ENCODE measurements at regions not wholly inside any gene's neighbourhood (a gene's known extent, or its start where the extent isn't known, plus 50 kb on each side); places are given as distances from the start of the nearest gene placed in this dataset.

DNA sequence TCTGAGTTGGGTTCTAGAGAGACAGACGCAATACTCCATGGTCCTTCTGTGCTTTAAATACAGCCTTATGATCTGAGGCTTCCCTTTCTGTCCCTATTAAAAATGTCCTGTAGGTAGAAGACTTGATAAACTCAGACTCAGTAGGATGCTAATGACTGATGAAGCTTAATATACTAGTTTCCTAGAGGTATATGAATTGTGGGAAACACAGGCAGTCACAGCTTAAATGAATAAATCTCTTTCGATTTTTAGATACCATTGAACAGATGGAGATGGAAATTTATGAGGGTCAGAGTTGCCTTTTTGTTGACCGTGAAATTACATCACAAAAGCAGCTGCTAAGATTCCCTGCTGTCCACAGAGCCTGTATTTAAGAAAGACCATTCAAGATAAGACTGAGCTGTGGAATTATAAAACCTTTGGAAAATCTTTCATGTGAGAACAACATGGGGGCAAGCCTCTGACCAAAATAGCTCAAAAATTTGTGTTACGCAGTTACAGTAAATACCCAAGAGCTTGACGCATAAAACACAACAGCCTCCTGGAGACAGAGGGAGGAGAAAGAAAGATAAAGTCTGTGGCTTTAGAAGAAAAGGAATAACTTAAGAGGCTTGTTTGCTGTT is 172.3 kb downstream of the AASDHPPT start:
- H3K27me3 ChIP-seq (ENCODE audit: insufficient read depth, low read length) = no peaks in the 10 kb centered on the region
- peak overlapping the region; percentile 72 to 97 (median 95); a peak in 6 of 7 replicates for H3K27ac Mint-ChIP-seq

More for the DNA sequence above, 172.3 kb downstream of the AASDHPPT start:
- Histone ChIP-seq H3K79me2 (ENCODE audit: insufficient read depth, low read length) (no peaks in the 10 kb centered on the region), H4K20me1 (ENCODE audit: control insufficient read depth, insufficient read depth, insufficient read length) (no peaks in the 10 kb centered on the region), H3K56ac (ENCODE audit: insufficient read length, low read depth, low read length) (no peak overlapping the region), H3K18ac (ENCODE audit: insufficient read length, low read depth, low read length) (no peak overlapping the region), H3K79me1 (ENCODE audit: insufficient read depth, low read depth, low read length, poor library complexity, severe bottlenecking) (no peaks in the 10 kb centered on the region), H4K91ac (ENCODE audit: insufficient read length, low read depth, low read length) (no peak overlapping the region), H3K27ac (ENCODE audit: insufficient read length, low read depth, low read length) (no peak overlapping the region), H2BK15ac (ENCODE audit: low read depth, low read length) (no peak overlapping the region), H3K4me1 (ENCODE audit: insufficient read depth, low read length) (no peaks in the 10 kb centered on the region; the same call in 1 of the 2 replicates), H2AFZ (ENCODE audit: low read length) (peak overlapping the region; percentile 66), H2BK5ac (ENCODE audit: insufficient read length, low read length) (no peak overlapping the region), H2BK20ac (ENCODE audit: low read depth, low read length, poor library complexity, severe bottlenecking) (no peak overlapping the region), H3K23ac (ENCODE audit: insufficient read length, low read depth, low read length) (no peak overlapping the region), H3K9me3 (ENCODE audit: control insufficient read depth, low read depth, low read length) (peaks cover 13% of the 10 kb centered on the region), H4K5ac (ENCODE audit: insufficient read length, low read depth, low read length) (no peak overlapping the region), H4K8ac (replicated peaks; ENCODE audit: insufficient read length, low read depth, low read length) (no peak overlapping the region), H3K9ac (ENCODE audit: extremely low read depth, insufficient read length, low read length) (no peak overlapping the region), H3K14ac (ENCODE audit: insufficient read depth, low read length) (no peak overlapping the region), H3K4ac (ENCODE audit: low read depth, low read length) (no peak overlapping the region), H2AK5ac (ENCODE audit: insufficient read length, low read length) (no peak overlapping the region), H3K4me2 (ENCODE audit: insufficient read depth, insufficient read length, low read length) (no peak overlapping the region), H3K23me2 (ENCODE audit: insufficient read length, low read depth, low read length, poor library complexity, severe bottlenecking) (no peaks in the 10 kb centered on the region), H2BK120ac (ENCODE audit: low read depth, low read length, poor library complexity, severe bottlenecking) (no peak overlapping the region), H2BK12ac (ENCODE audit: insufficient read length, low read depth, low read length) (no peak overlapping the region), H3T11ph (ENCODE audit: low read length) (no peak overlapping the region)
- H3K4me3 Mint-ChIP-seq = no peak overlapping the region
- H3K9me3 Mint-ChIP-seq = peaks cover 24 to 30% of the 10 kb centered on the region in 2 experiments
- H3K36me3 Mint-ChIP-seq (ENCODE audit: insufficient read depth in 1 of 3, low read depth in 3 of 3) = peaks cover 8 to 25% (median 15%) of the 10 kb centered on the region in 3 experiments
- no peaks in the 10 kb centered on the region for H3K27me3 Mint-ChIP-seq (ENCODE audit: low read depth)
- no peak for DNase-seq
- no CpG with 5 or more reads among the region's 5 CpGs for WGBS (ENCODE audit: extremely low coverage, insufficient read length, low lambda C conversion rate)
- peaks cover 20 to 22% of the 10 kb centered on the region in 2 experiments for H3K4me1 Mint-ChIP-seq
- TF ChIP-seq CTCF (conservative IDR thresholded peaks at IDR 0.05) = no peak

Data from H9 (cell line).